B cell (primary cell): ENCODE measurements at regions not wholly inside any gene's neighbourhood (a gene's known extent, or its start where the extent isn't known, plus 50 kb on each side); places are given as distances from the start of the nearest gene placed in this dataset.

ENCODE experiments used
- ATAC-seq: fragments of 200-7000 bp; cut with Tn5 transposase; one replicate; pipeline ENCODE4 v1.10.0; 2021; ENCODE audit warnings: low read depth, mild to moderate bottlenecking, moderate number of reproducible peaks, moderate library complexity
- CTCF ChIA-PET: fragments of 350-600 bp; sonication (Branson Sonifier 250); formaldehyde crosslinking; loops from one replicate; lab custom pipeline; 2021; ENCODE audit warnings: antibody characterized with exemption, inconsistent platforms; lab: Charles Lee
- POLR2A ChIA-PET: fragments of 350-600 bp; sonication (Branson Sonifier 250); formaldehyde crosslinking; loops from one replicate; lab custom pipeline; 2021; ENCODE audit warnings: antibody characterized with exemption; lab: Charles Lee
- DNase-seq: peaks from one replicate; pipeline ENCODE4 v3.0.0; 2013
- H2AFZ ChIP-seq: 2 replicates; pipeline ENCODE4 v1.6.1; 2012; ENCODE audit warnings: mild to moderate bottlenecking, low read depth, low read length; ENCODE audit not compliant: insufficient read depth, poor library complexity, severe bottlenecking
- H3K27ac ChIP-seq, 2 donors: 1 replicate in 1 of 2; 2 replicates in 1 of 2; pipeline ENCODE4 v1.5.1; 2012 to 2013; ENCODE audit warnings: low read length in 2 of 2, mild to moderate bottlenecking in 2 of 2, moderate library complexity in 1 of 2
- H3K27me3 ChIP-seq, 4 experiments: fragments of 200-600 bp in 1 of 4; sonication (generic) in 1 of 4; replicated peaks in 1 of 4; 1 replicate in 2 of 4; 2 replicates in 2 of 4; pipeline versions ENCODE4 v1.6.1 to v1.7.0; 2013 to 2016; ENCODE audit warnings: low read length in 3 of 4, mild to moderate bottlenecking in 2 of 4, mixed read lengths in 1 of 4, moderate library complexity in 1 of 4; ENCODE audit not compliant: insufficient read depth in 4 of 4, control insufficient read depth in 3 of 4; ENCODE audit errors: control extremely low read depth in 1 of 4
- H3K36me3 ChIP-seq, 2 experiments: replicated peaks in 1 of 2; 1 replicate in 1 of 2; 2 replicates in 1 of 2; pipeline versions ENCODE4 v1.6.1 to v1.7.1; 2013; ENCODE audit warnings: low read length in 1 of 2; ENCODE audit not compliant: insufficient read depth in 2 of 2, control insufficient read depth in 1 of 2; ENCODE audit errors: control extremely low read depth in 1 of 2, extremely low read depth in 1 of 2
- H3K4me1 ChIP-seq, 2 donors: fragments of 200-600 bp in 1 of 2; sonication (generic) in 1 of 2; 1 replicate in 1 of 2; 2 replicates in 1 of 2; pipeline versions ENCODE4 v1.5.1 to v1.6.1; 2013 to 2017; ENCODE audit warnings: low read length in 2 of 2; ENCODE audit not compliant: control insufficient read depth in 2 of 2, insufficient read depth in 2 of 2
- H3K4me2 ChIP-seq: replicated peaks from 2 replicates; pipeline ENCODE3; 2012; ENCODE audit warnings: mild to moderate bottlenecking, low read depth, low read length; ENCODE audit not compliant: poor library complexity, severe bottlenecking
- H3K4me3 ChIP-seq, 5 experiments: fragments of 200-600 bp in 1 of 5; sonication (generic) in 1 of 5; 1 replicate in 3 of 5; 2 replicates in 2 of 5; pipeline versions ENCODE4 v1.5.1 to v1.7.0; 2011 to 2016; ENCODE audit warnings: low read length in 4 of 5, mild to moderate bottlenecking in 4 of 5, low read depth in 2 of 5, control low read depth in 1 of 5, moderate library complexity in 1 of 5; ENCODE audit not compliant: insufficient read depth in 1 of 5; ENCODE audit errors: control extremely low read depth in 1 of 5, extremely low read depth in 1 of 5
- H3K79me2 ChIP-seq: fragments of 200-600 bp; sonication (generic); one replicate; pipeline ENCODE4 v1.6.0; 2016; ENCODE audit warnings: low read length; ENCODE audit not compliant: control insufficient read depth, insufficient read depth
- H3K9ac ChIP-seq: fragments of 200-600 bp; sonication (generic); 2 replicates; pipeline ENCODE4 v1.6.1; 2017; ENCODE audit warnings: mild to moderate bottlenecking, low read length, moderate library complexity
- H3K9me3 ChIP-seq, 3 donors: one replicate each; pipeline versions ENCODE4 v1.6.1 to v1.7.1; 2013; ENCODE audit warnings: low read length in 2 of 3; ENCODE audit not compliant: control insufficient read depth in 2 of 3, insufficient read depth in 1 of 3; ENCODE audit errors: control extremely low read depth in 1 of 3
- H4K20me1 ChIP-seq: 2 replicates; pipeline ENCODE4 v1.6.0; 2012; ENCODE audit warnings: mild to moderate bottlenecking, low read length; ENCODE audit not compliant: insufficient read depth, control insufficient read depth, poor library complexity, severe bottlenecking
- H3K27ac Mint-ChIP-seq: one replicate; pipeline ENCODE4 v1.8.0; 2021; ENCODE audit warnings: mixed read lengths
- H3K27me3 Mint-ChIP-seq: one replicate; pipeline ENCODE4 v1.8.0; 2021; ENCODE audit warnings: mixed read lengths
- H3K4me1 Mint-ChIP-seq: one replicate; pipeline ENCODE4 v1.8.0; 2021; ENCODE audit warnings: mixed read lengths
- H3K4me3 Mint-ChIP-seq: one replicate; pipeline ENCODE4 v1.8.0; 2021; ENCODE audit warnings: mixed read lengths
- H3K9me3 Mint-ChIP-seq: one replicate; pipeline ENCODE4 v1.8.0; 2022; ENCODE audit warnings: mixed read lengths; ENCODE audit not compliant: insufficient read depth
- EZH2 ChIP-seq: IDR thresholded peaks from 2 replicates; pipeline ENCODE4 v1.6.1; 2012; ENCODE audit warnings: borderline replicate concordance, low read depth, mild to moderate bottlenecking, moderate library complexity, low read length; ENCODE audit not compliant: insufficient read depth, poor library complexity, severe bottlenecking
- WGBS: methylation state at CpG from one replicate; pipeline ENCODE4 v1.1.5; 2013; ENCODE audit warnings: missing lambda C conversion rate; ENCODE audit not compliant: insufficient coverage; 5-methylcytosine and 5-hydroxymethylcytosine counted together
- intact Hi-C: fragments of 100-400 bp; cut with micrococcal nuclease; formaldehyde crosslinking; loops from one replicate; pipeline ENCODE4 v1.10.0; 2022
- TF ChIP-seq, protein P1 (sequence below): fragments of 200-600 bp; IDR thresholded peaks from one replicate; pipeline ENCODE4 v1.8.0; 2022; ENCODE audit warnings: antibody characterized with exemption, mild to moderate bottlenecking

DNA sequence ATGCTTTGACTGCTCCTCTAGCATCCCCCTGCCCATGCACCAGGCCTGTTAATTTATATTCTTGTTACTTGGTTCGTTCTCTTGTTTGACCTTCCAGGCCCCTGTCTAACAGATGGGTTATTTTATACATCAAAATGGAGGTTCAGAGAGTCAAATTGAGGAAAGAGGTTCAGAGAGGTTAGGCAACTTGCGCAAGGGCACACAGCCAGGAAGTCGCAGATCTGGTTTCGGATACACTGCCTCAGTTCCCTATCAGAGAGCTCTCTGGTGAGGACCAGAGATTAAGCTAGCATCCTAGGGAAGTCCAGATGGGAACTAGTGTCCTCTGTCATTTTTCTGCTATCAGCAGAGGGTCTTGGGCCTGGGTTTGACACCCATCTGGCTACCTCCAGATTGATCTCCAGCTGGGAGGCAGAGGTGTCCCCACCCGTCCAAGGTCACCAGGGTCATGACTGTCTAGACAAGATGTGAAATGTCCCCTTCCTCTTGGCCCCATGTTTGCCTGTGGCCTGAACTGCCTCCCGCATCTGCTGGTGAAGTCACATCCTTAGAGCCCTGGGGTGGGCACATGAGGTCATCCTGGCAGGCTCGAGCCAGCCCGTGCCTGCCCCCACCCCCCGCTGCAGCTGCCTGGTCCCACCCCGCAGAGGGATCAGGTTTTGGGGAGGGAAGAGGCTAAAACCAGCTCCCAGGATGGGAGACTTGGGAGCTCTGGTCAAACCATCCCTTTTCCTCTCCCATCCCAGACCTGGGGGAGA, 84.3 kb upstream of the NCOR2 start:
- DNase-seq (no peak), ATAC-seq (no peak)
- H4K20me1 ChIP-seq = no peaks in the 10 kb centered on the region
- H3K4me1 ChIP-seq = no peaks in the 10 kb centered on the region
- peaks cover 1 to 18% (median 9%) of the 10 kb centered on the region in 3 donors for H3K9me3 ChIP-seq
- no peaks in the 10 kb centered on the region for H3K79me2 ChIP-seq
- 87% methylated on average over 9 of the region's 10 CpGs for WGBS
- Mint-ChIP-seq H3K27ac (no peak overlapping the region), H3K9me3 (peaks cover 8% of the 10 kb centered on the region), H3K27me3 (peaks cover 12% of the 10 kb centered on the region), H3K4me1 (peaks cover 2% of the 10 kb centered on the region), H3K4me3 (no peak overlapping the region)
- H3K4me3 ChIP-seq = no peak overlapping the region
- POLR2A ChIA-PET = no interaction called here
- H3K4me2 ChIP-seq = no peak overlapping the region
- H3K9ac ChIP-seq = no peak overlapping the region
- no peak overlapping the region for H2AFZ ChIP-seq
- no peak for TF ChIP-seq EZH2
- TF ChIP-seq, protein P1, sequence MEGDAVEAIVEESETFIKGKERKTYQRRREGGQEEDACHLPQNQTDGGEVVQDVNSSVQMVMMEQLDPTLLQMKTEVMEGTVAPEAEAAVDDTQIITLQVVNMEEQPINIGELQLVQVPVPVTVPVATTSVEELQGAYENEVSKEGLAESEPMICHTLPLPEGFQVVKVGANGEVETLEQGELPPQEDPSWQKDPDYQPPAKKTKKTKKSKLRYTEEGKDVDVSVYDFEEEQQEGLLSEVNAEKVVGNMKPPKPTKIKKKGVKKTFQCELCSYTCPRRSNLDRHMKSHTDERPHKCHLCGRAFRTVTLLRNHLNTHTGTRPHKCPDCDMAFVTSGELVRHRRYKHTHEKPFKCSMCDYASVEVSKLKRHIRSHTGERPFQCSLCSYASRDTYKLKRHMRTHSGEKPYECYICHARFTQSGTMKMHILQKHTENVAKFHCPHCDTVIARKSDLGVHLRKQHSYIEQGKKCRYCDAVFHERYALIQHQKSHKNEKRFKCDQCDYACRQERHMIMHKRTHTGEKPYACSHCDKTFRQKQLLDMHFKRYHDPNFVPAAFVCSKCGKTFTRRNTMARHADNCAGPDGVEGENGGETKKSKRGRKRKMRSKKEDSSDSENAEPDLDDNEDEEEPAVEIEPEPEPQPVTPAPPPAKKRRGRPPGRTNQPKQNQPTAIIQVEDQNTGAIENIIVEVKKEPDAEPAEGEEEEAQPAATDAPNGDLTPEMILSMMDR = no peak
- CTCF ChIA-PET = no interaction called here
- intact Hi-C loops = no loop called here
- no peak overlapping the region for H3K27ac ChIP-seq
- H3K27me3 ChIP-seq = peaks cover 0 to 7% (median 1%) of the 10 kb centered on the region in 4 experiments
- H3K36me3 ChIP-seq = no peaks in the 10 kb centered on the region

DNA sequence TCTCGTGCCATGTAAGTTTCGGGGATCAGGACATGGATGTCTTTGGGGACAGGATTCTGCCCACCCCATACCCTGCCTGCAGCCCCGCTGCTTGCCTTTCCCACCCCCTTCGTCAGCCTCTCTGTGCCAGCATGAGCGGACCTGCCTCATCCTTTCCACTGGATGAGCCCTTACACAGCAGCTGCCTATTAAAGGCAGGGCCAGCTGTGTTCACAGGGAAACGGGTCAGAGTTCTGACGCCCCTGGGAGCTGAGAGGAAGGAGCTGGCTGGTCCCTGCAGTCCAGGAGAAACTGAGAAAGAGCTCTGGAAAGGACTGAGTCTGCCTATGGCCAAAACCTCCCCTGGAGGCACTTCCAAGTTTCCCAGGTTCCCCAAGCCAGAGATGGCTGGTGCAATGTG, 83.5 kb upstream of the NCOR2 start:
- Mint-ChIP-seq H3K9me3 (peaks cover 8% of the 10 kb centered on the region), H3K27ac (no peak overlapping the region), H3K4me1 (peaks cover 9% of the 10 kb centered on the region), H3K4me3 (no peak overlapping the region), H3K27me3 (peaks cover 7% of the 10 kb centered on the region)
- intact Hi-C loops = no loop called here
- TF ChIP-seq EZH2 = no peak
- TF ChIP-seq, protein P1 = no peak
- Histone ChIP-seq H3K27ac (no peak overlapping the region), H2AFZ (no peak overlapping the region), H3K9me3 (peaks cover 1 to 18% (median 9%) of the 10 kb centered on the region in 3 donors), H3K4me1 (peaks cover 3 to 7% of the 10 kb centered on the region in 2 donors), H3K27me3 (peaks cover 0 to 4% (median 1%) of the 10 kb centered on the region in 4 experiments), H3K79me2 (no peaks in the 10 kb centered on the region), H3K9ac (no peak overlapping the region), H3K36me3 (no peaks in the 10 kb centered on the region), H3K4me2 (no peak overlapping the region), H3K4me3 (no peak overlapping the region), H4K20me1 (no peaks in the 10 kb centered on the region)
- WGBS = 91% methylated on average over 7 of the region's 7 CpGs
- ATAC-seq (no peak), DNase-seq (no peak)
- ChIA-PET CTCF (no interaction called here), POLR2A (no interaction called here)
